Mucosa of descending colon (tissue), 3 donors: ENCODE measurements at regions not wholly inside any gene's neighbourhood (a gene's known extent, or its start where the extent isn't known, plus 50 kb on each side); places are given as distances from the start of the nearest gene placed in this dataset.

Source experiments
- ATAC-seq: fragments of 200-7000 bp; cut with Tn5 transposase; one replicate; pipeline ENCODE4 v1.9.1; 2020; ENCODE audit warnings: mild to moderate bottlenecking, moderate library complexity
- DNase-seq, 3 donors: peaks; one replicate each; pipeline ENCODE4 v3.0.0-alpha.2; 2020
- H3K36me3 ChIP-seq: fragments of 200-600 bp; one replicate; pipeline ENCODE4 v1.8.0; 2021; ENCODE audit warnings: low read depth, mild to moderate bottlenecking
- H3K4me1 ChIP-seq: fragments of 200-600 bp; one replicate; pipeline ENCODE4 v1.8.0; 2021; ENCODE audit warnings: low read depth, mild to moderate bottlenecking
- H3K4me3 ChIP-seq: fragments of 200-600 bp; one replicate; pipeline ENCODE4 v1.8.0; 2021; ENCODE audit warnings: mild to moderate bottlenecking
- H3K9me3 ChIP-seq: fragments of 200-600 bp; one replicate; pipeline ENCODE4 v1.8.0; 2021; ENCODE audit warnings: mild to moderate bottlenecking
- intact Hi-C, 2 donors: fragments of 100-400 bp; cut with DNase I in 1 of 2; cut with micrococcal nuclease in 1 of 2; formaldehyde crosslinking; loops; one replicate each; pipeline versions ENCODE4 v1.11.0 to v1.11.1; 2022; cut with DNase I, micrococcal nuclease
- TF ChIP-seq, protein P1 (sequence below): fragments of 200-600 bp; IDR thresholded peaks from one replicate; pipeline ENCODE4 v1.8.0; 2022; ENCODE audit warnings: antibody characterized with exemption, mild to moderate bottlenecking
- donor health status: DM: no; HTN: no; CAD: no; lungs with moderate emphysema.
- donor health status: DM: no; HTN: no; CAD: no.
- donor health status: DM: no; HTN: yes; CAD: no.

DNA sequence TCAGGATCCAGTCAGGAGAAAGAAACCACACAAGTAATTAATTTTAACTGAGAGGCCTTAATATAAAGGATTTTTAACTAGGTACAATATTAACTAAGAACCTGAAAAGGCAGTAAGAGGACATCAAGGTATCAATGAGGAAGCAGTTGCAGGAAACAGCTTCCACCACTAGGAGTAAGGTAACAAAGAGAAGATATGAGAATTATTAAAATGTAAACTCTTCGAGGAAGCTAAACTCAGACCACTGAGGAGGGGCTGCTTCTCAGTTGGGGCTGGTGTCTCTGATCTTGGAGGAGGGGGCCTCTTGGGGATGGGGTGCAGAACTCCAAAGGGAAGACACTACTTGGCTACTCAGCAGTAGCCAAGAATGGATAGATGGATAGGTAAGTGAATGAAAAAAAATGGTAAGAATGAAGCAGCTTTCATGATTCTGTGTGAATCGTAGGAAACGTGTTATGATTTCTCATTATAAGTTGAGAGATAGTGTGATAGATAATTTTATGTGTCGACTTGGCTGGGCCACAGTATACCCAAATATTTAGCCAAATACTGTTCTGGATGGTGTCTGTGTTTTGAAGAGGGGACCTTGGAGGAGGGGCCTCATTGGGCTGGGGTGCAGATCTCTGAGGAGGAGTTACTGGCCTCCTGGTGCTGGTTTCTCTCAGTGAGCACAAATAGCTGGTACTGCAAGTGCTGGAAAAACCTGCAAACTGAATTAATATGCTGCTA, 547.7 kb upstream of the LRRTM1 start:
- no peak for DNase-seq
- Histone ChIP-seq H3K9me3 (no peaks in the 10 kb centered on the region), H3K4me1 (no peaks in the 10 kb centered on the region), H3K36me3 (no peaks in the 10 kb centered on the region), H3K4me3 (no peak overlapping the region)
- TF ChIP-seq, protein P1, sequence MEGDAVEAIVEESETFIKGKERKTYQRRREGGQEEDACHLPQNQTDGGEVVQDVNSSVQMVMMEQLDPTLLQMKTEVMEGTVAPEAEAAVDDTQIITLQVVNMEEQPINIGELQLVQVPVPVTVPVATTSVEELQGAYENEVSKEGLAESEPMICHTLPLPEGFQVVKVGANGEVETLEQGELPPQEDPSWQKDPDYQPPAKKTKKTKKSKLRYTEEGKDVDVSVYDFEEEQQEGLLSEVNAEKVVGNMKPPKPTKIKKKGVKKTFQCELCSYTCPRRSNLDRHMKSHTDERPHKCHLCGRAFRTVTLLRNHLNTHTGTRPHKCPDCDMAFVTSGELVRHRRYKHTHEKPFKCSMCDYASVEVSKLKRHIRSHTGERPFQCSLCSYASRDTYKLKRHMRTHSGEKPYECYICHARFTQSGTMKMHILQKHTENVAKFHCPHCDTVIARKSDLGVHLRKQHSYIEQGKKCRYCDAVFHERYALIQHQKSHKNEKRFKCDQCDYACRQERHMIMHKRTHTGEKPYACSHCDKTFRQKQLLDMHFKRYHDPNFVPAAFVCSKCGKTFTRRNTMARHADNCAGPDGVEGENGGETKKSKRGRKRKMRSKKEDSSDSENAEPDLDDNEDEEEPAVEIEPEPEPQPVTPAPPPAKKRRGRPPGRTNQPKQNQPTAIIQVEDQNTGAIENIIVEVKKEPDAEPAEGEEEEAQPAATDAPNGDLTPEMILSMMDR: no peak
- ATAC-seq: no peak
- intact Hi-C loops: no loop called here

DNA sequence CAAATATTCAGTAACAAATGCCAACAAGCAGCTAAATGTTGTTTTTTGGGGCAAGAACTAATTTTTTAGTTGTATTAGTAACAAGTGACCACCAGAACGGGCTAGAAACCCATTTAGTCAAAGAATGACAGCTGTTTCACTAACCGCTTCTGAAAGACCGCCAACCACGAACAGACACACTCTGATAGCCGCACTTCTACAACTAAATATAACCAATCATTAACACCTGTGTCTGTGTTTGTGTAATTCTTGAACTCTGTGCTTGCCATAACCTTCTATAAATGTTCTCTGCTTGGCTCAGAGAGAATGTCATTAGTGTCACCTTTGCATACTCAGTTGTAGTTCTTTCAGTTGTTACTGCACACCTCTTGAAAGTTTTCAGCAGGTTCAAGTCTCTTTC, 526.3 kb upstream of the LRRTM1 start:
- intact Hi-C loops: no loop called here
- no peaks in the 10 kb centered on the region for H3K9me3 ChIP-seq
- no peaks in the 10 kb centered on the region for H3K4me1 ChIP-seq
- no peak for ATAC-seq
- no peaks in the 10 kb centered on the region for H3K36me3 ChIP-seq
- no peak for DNase-seq
- no peak overlapping the region for H3K4me3 ChIP-seq
- TF ChIP-seq, protein P1: no peak

DNA sequence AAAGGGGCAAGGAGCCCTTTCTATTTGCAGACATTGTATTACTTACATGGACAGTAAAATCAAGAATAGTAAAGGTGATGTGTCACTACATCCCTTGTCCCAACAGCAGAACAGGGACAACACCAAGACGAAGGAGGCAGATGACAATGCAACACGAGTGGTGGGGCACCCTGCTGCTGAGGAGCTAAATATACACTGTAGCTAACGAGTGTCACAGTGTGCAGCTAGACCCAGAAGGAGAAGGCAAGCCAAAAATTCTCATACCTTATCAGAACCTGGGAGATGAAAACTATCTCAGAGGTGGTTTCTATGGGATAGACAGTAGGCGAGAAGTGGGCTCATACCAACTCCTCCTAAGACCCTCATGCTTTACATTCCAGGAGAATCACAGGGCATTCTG, 518.4 kb upstream of the LRRTM1 start:
- intact Hi-C loops: no loop called here
- no peak for DNase-seq
- H3K4me1 ChIP-seq: no peaks in the 10 kb centered on the region
- TF ChIP-seq, protein P1: no peak
- H3K9me3 ChIP-seq: peaks cover 9% of the 10 kb centered on the region
- H3K4me3 ChIP-seq: no peak overlapping the region
- no peak for ATAC-seq
- no peaks in the 10 kb centered on the region for H3K36me3 ChIP-seq

DNA sequence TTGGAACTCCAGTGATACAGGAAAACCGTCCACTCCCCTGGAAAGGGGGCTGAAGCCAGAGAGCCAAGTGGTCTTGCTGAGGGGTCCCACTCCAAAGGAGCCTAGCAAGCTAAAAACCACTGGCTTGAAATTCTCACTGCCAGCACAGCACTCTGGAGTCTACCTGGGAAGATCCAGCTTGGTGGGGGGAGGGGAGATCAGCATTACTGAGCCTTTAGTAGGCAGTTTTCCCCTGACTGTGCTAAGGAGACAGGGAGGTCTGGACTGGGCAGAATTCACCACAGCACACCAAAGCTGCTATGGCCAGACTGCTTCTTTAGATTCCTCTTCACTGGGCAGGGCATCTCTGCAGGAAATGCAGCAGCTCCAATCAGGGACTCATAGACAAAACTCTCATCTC, 510.7 kb upstream of the LRRTM1 start:
- Histone ChIP-seq H3K36me3 (no peaks in the 10 kb centered on the region), H3K9me3 (peaks cover 9% of the 10 kb centered on the region), H3K4me1 (no peaks in the 10 kb centered on the region), H3K4me3 (no peak overlapping the region)
- intact Hi-C loops: no loop called here
- TF ChIP-seq, protein P1: no peak
- DNase-seq: no peak
- ATAC-seq: no peak

DNA sequence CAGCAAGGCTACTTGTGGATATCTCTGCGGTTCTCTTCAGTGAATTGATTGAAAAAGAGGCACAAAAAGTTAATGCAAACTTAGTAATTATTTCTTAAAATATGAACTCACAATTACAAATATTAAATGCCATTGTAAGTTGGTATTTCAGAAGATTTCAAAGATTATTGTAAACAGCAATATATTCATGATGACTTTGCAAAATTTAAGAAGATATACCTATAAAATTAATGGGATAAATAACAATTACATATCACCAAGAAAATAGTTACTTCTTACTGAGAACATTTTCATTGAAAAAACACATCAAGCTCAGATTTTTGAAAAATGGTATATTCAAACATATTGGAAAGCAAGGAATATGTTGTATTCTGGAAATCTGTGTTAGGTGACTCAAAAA, 482.0 kb upstream of the LRRTM1 start:
- H3K4me1 ChIP-seq: no peaks in the 10 kb centered on the region
- ATAC-seq (no peak), DNase-seq (no peak)
- H3K36me3 ChIP-seq: no peaks in the 10 kb centered on the region
- TF ChIP-seq, protein P1: no peak
- intact Hi-C loops: no loop called here
- H3K4me3 ChIP-seq: no peak overlapping the region
- H3K9me3 ChIP-seq: peaks cover 2% of the 10 kb centered on the region

DNA sequence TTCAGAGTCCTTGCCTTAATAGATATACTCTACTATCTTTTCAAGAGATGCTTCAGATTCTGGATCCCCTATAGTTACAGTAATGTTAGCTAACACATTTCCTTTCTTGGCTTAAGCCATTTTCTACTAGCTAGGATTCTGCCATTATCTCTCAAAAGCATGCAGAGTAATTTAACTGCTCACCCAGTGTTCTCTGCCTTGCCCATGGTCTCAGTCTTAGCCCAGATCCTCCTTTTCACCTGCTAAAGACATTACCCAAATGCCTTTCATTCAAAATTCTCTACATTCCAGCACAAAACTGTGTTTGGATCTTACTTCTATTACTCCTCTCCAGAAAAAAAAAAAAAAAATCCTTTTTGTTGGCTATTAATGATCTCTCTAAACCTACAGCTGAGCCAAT, 474.2 kb upstream of the LRRTM1 start:
- ATAC-seq (no peak), DNase-seq (no peak)
- Histone ChIP-seq H3K36me3 (no peaks in the 10 kb centered on the region), H3K4me1 (no peaks in the 10 kb centered on the region), H3K4me3 (no peak overlapping the region), H3K9me3 (peaks cover 2% of the 10 kb centered on the region)
- intact Hi-C loops: no loop called here
- TF ChIP-seq, protein P1: no peak
